Calu3 (cell line): ENCODE measurements at regions not wholly inside any gene's neighbourhood (a gene's known extent, or its start where the extent isn't known, plus 50 kb on each side); places are given as distances from the start of the nearest gene placed in this dataset.

Source experiments
- BruUV-seq: library from RNA; stranded (reverse); fragments of 400-500 nt; replicated peaks from 2 replicates; lab custom pipeline; 2021; lab: Mats Ljungman, UMichigan
- CTCF ChIA-PET: fragments of 300-600 bp; sonication (Branson Sonifier 250); formaldehyde crosslinking; loops from one replicate; lab custom pipeline; 2022; ENCODE audit warnings: antibody characterized with exemption; lab: Charles Lee
- DNase-seq: peaks from one replicate; pipeline ENCODE4 v3.0.0; 2022
- H3K27ac Mint-ChIP-seq: one replicate; pipeline ENCODE4 v1.8.0; 2022; ENCODE audit warnings: mixed read lengths; ENCODE audit not compliant: unreplicated experiment
- H3K27me3 Mint-ChIP-seq: one replicate; pipeline ENCODE4 v1.8.0; 2022; ENCODE audit warnings: mixed read lengths; ENCODE audit not compliant: unreplicated experiment
- H3K36me3 Mint-ChIP-seq: one replicate; pipeline ENCODE4 v1.8.0; 2022; ENCODE audit warnings: mild to moderate bottlenecking, moderate library complexity, mixed read lengths; ENCODE audit not compliant: insufficient read depth, unreplicated experiment
- H3K4me1 Mint-ChIP-seq: one replicate; pipeline ENCODE4 v1.8.0; 2022; ENCODE audit warnings: mild to moderate bottlenecking, low read depth, mixed read lengths; ENCODE audit not compliant: unreplicated experiment
- H3K4me3 Mint-ChIP-seq: one replicate; pipeline ENCODE4 v1.8.0; 2022; ENCODE audit warnings: mild to moderate bottlenecking, low read depth, moderate library complexity, mixed read lengths; ENCODE audit not compliant: unreplicated experiment
- H3K9me3 Mint-ChIP-seq: one replicate; pipeline ENCODE4 v1.8.0; 2022; ENCODE audit warnings: low read depth, mixed read lengths; ENCODE audit not compliant: unreplicated experiment
- intact Hi-C: fragments of 100-400 bp; cut with micrococcal nuclease; formaldehyde crosslinking; loops from one replicate; pipeline ENCODE4 v1.10.0; 2022; ENCODE audit not compliant: unreplicated experiment
- TF ChIP-seq, protein P1 (sequence below): fragments of 200-600 bp; IDR thresholded peaks from one replicate; pipeline ENCODE4 v1.8.0; 2022; ENCODE audit warnings: antibody characterized with exemption; ENCODE audit not compliant: unreplicated experiment

DNA sequence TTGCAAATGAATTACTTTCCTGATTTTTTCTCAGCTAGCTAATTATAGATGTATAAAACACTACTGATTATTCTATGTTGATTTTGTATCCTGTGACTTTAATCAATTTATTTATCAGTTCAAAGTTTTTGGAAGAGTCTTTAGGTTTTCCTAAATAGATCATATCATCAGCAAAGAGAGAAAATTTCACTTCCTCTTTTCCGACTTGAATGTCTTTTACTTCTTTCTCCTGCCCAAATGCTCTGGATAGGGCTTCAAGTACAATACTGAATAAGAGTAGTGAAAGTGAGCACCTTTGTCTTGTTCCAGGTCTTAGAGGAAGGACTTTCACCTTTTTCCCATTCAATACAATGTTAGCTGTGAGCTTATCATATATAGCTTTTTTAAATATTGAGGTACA lies 417.9 kb downstream of the PDGFC start:
- intact Hi-C loops = no loop called here
- no TSS peak for BruUV-seq
- Mint-ChIP-seq H3K27me3 (no peaks in the 10 kb centered on the region), H3K9me3 (no peaks in the 10 kb centered on the region), H3K4me1 (no peaks in the 10 kb centered on the region), H3K4me3 (no peak overlapping the region), H3K36me3 (no peaks in the 10 kb centered on the region), H3K27ac (no peak overlapping the region)
- CTCF ChIA-PET = no interaction called here
- TF ChIP-seq, protein P1, sequence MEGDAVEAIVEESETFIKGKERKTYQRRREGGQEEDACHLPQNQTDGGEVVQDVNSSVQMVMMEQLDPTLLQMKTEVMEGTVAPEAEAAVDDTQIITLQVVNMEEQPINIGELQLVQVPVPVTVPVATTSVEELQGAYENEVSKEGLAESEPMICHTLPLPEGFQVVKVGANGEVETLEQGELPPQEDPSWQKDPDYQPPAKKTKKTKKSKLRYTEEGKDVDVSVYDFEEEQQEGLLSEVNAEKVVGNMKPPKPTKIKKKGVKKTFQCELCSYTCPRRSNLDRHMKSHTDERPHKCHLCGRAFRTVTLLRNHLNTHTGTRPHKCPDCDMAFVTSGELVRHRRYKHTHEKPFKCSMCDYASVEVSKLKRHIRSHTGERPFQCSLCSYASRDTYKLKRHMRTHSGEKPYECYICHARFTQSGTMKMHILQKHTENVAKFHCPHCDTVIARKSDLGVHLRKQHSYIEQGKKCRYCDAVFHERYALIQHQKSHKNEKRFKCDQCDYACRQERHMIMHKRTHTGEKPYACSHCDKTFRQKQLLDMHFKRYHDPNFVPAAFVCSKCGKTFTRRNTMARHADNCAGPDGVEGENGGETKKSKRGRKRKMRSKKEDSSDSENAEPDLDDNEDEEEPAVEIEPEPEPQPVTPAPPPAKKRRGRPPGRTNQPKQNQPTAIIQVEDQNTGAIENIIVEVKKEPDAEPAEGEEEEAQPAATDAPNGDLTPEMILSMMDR = no peak
- no peak for DNase-seq

DNA sequence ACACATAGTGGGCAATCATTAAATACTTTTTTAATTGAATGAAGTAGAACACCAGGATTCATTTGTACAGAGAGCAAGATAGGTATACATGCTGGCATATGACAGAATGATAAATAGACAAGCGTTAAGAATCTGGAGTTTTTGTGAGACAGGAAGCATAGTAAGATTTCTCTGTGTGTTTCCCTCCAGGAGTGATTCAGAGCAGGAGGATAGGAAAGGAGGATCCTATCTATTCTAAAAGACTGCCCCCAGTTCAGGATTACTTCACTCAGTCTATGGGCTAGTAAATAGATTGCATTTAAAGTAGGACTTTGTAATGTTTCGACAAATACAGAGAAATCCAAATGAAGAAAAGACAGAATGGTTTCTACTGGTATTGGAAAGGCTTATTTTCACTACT lies 423.7 kb downstream of the PDGFC start:
- Mint-ChIP-seq H3K4me3 (no peak overlapping the region), H3K27me3 (no peaks in the 10 kb centered on the region), H3K36me3 (no peaks in the 10 kb centered on the region), H3K9me3 (no peaks in the 10 kb centered on the region), H3K4me1 (peaks cover 15% of the 10 kb centered on the region), H3K27ac (no peak overlapping the region)
- TF ChIP-seq, protein P1 = no peak
- no peak for DNase-seq
- BruUV-seq = no TSS peak
- intact Hi-C loops = no loop called here
- CTCF ChIA-PET = no interaction called here

DNA sequence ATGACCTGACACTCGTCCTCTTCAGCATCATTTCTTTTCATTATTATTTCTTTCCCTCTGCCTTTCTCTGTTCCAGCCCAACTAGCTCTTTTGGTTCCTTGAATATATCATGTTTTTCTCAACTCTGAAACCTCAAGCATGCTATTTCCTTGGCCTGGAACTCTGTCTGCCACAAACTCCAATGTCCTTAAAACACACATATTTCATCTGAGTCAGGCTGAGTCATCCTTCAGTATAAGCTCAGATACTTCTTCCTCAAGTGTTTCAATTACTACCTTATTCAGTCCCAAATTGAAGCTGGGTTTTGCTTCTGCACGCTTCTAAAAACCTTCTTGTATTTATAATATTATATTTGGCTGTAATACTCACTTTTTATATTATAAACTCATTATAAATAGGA lies 424.2 kb downstream of the PDGFC start:
- no peak overlapping the region for H3K4me3 Mint-ChIP-seq
- H3K36me3 Mint-ChIP-seq = no peaks in the 10 kb centered on the region
- peaks cover 15% of the 10 kb centered on the region for H3K4me1 Mint-ChIP-seq
- TF ChIP-seq, protein P1 = no peak
- intact Hi-C loops = no loop called here
- no TSS peak for BruUV-seq
- H3K27me3 Mint-ChIP-seq = no peaks in the 10 kb centered on the region
- peak overlapping the region; percentile 9 for H3K27ac Mint-ChIP-seq
- DNase-seq = no peak
- no peaks in the 10 kb centered on the region for H3K9me3 Mint-ChIP-seq
- CTCF ChIA-PET = no interaction called here

DNA sequence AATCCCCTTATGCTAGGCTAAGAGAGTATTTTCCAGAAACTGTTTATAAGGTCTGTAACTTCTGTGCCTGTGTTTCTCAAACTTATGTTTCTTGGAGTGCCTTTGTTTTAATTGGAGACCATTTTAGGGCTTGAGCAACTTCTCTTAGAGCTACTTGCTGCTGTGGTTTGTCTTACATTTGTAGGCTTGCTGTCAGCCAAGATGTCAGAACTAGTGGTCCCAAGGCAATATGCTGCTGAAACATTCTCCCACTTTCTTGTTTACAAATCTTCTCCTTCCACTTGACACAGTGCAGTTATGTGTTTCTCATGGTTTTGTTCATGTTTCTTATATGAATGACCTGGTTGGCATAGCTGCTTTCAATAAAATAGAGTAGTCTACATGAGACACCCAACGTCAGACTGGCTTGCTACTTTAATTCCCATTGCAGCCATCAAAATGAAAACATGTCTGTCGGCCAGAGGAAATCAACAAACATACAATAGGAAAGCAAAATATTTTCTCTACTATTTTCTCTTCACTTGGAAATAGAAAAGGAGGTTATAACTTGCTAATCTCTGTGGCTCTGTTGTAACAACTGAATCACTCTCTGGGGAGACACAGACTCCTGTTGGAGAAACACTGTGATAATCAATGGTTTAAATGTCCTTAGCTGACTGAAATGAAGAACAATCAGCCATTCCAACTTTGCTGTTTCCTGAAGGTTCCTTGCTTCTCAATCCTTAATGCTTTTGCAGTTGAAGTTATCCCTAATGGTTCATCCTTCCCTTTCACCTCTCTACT lies 426.4 kb downstream of the PDGFC start:
- H3K9me3 Mint-ChIP-seq = no peaks in the 10 kb centered on the region
- TF ChIP-seq, protein P1 = no peak
- peaks cover 15% of the 10 kb centered on the region for H3K4me1 Mint-ChIP-seq
- intact Hi-C loops = no loop called here
- no TSS peak for BruUV-seq
- CTCF ChIA-PET = no interaction called here
- no peak overlapping the region for H3K27ac Mint-ChIP-seq
- H3K27me3 Mint-ChIP-seq = no peaks in the 10 kb centered on the region
- no peak for DNase-seq
- H3K4me3 Mint-ChIP-seq = no peak overlapping the region
- H3K36me3 Mint-ChIP-seq = no peaks in the 10 kb centered on the region
